ENCODE measurements at regions not wholly inside any gene's neighbourhood (a gene's known extent, or its start where the extent isn't known, plus 50 kb on each side); places are given as distances from the start of the nearest gene placed in this dataset.
"Not testable (repeated sequence)": the region's sequence is repeated elsewhere in the genome, so short reads cannot be mapped to it uniquely, and the experiment has no call there.

DNA sequence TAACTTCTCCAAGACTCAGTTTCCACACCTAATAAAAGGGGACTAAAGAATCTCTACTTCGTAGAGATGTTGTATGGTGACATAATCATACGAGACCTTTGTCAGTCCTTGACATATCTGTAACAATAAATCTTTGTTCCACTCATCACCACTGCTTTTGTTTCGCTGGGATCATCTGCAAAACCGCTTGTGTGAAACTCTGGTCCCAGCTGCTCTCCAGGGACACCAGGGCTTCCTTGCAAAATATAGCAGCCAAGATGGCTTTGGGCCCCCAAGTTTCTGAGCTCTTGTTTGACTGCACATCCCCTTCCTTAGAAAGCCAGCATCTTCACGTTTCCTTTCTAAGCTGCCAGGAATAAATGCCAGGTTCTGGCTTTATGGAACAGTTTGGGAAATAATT is 110.5 kb upstream of the RRN3 start:
- DNase-seq (ENCODE audit: low read depth in 2 of 2), result not testable (repeated sequence)

- DNase-seq (ENCODE audit: low read depth in 2 of 2), result not testable (repeated sequence)
These were observed 98.7 kb upstream of the RRN3 start for GRCh38 chr16:15192813-15193212.

DNA sequence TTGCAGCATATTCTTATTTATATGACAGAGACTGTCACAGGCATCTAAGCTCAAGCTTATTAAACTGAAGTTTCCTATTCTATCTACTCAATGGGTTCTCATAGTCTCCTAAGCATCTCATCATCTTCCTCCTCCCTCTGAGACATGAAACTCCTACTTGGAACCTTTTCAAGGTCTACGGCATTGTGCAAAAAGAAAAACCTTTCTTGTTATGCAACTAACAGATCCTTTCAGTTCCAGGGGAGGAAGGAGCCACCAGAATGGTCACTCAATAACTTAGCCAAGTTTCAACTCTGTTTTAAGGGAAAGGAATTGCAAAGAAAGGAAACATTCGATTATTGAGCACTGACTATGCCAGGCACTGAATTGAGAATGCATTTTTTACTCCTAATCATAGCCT is 98.1 kb upstream of the RRN3 start:
- DNase-seq (ENCODE audit: low read depth in 2 of 2), result not testable (repeated sequence)

- not testable (repeated sequence) for DNase-seq (ENCODE audit: low read depth in 2 of 2)
These were observed 95.4 kb upstream of the RRN3 start for GRCh38 chr16:15189478-15189877.

Measured in stimulated activated CD4-positive, alpha-beta T cell treated with anti-CD3 and anti-CD28 coated beads, Interleukin-12 subunit alpha, Interleukin-12 subunit beta, amount 100 ng/mL, for 24 hours (primary cell).